ENCODE measurements at regions not wholly inside any gene's neighbourhood (a gene's known extent, or its start where the extent isn't known, plus 50 kb on each side); places are given as distances from the start of the nearest gene placed in this dataset.

- TF ChIP-seq CTCF (conservative IDR thresholded peaks at IDR 0.05; ENCODE audit: low read depth, low read length) (no peak), POLR2A (IDR thresholded peaks at IDR 0.05; ENCODE audit: low read depth, low read length) (no peak), MXI1 (IDR thresholded peaks at IDR 0.05; ENCODE audit: borderline replicate concordance, low read depth, low read length) (no peak), CHD1 (IDR thresholded peaks at IDR 0.05; ENCODE audit: low read depth, low read length) (no peak), MAZ (IDR thresholded peaks at IDR 0.05; ENCODE audit: borderline replicate concordance, low read depth, low read length) (no peak), SMC3 (IDR thresholded peaks at IDR 0.05; ENCODE audit: low read depth, low read length) (no peak), RAD21 (IDR thresholded peaks at IDR 0.05; ENCODE audit: low read length) (no peak), FOS (IDR thresholded peaks at IDR 0.05; ENCODE audit: low read depth, low read length) (no peak), BHLHE40 (IDR thresholded peaks at IDR 0.05; ENCODE audit: low read depth, low read length) (no peak), RFX5 (IDR thresholded peaks at IDR 0.05; ENCODE audit: low read depth, low read length) (no peak), CEBPB (IDR thresholded peaks at IDR 0.05; ENCODE audit: low read depth, low read length) (no peak)
- TF ChIP-seq, protein P1, sequence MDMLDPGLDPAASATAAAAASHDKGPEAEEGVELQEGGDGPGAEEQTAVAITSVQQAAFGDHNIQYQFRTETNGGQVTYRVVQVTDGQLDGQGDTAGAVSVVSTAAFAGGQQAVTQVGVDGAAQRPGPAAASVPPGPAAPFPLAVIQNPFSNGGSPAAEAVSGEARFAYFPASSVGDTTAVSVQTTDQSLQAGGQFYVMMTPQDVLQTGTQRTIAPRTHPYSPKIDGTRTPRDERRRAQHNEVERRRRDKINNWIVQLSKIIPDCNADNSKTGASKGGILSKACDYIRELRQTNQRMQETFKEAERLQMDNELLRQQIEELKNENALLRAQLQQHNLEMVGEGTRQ (IDR thresholded peaks at IDR 0.05; ENCODE audit: low read depth, low read length), result no peak
- TF ChIP-seq, protein P2, sequence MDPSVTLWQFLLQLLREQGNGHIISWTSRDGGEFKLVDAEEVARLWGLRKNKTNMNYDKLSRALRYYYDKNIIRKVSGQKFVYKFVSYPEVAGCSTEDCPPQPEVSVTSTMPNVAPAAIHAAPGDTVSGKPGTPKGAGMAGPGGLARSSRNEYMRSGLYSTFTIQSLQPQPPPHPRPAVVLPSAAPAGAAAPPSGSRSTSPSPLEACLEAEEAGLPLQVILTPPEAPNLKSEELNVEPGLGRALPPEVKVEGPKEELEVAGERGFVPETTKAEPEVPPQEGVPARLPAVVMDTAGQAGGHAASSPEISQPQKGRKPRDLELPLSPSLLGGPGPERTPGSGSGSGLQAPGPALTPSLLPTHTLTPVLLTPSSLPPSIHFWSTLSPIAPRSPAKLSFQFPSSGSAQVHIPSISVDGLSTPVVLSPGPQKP (IDR thresholded peaks at IDR 0.05; ENCODE audit: borderline replicate concordance, low read depth, low read length), result no peak
These were observed 53.3 kb upstream of the BMAL1 start for GRCh38 chr11:13224324-13224723.

Data from IMR-90 (cell line).